ENCODE measurements at regions not wholly inside any gene's neighbourhood (a gene's known extent, or its start where the extent isn't known, plus 50 kb on each side); places are given as distances from the start of the nearest gene placed in this dataset.
"Not testable (repeated sequence)": the region's sequence is repeated elsewhere in the genome, so short reads cannot be mapped to it uniquely, and the experiment has no call there.

DNA sequence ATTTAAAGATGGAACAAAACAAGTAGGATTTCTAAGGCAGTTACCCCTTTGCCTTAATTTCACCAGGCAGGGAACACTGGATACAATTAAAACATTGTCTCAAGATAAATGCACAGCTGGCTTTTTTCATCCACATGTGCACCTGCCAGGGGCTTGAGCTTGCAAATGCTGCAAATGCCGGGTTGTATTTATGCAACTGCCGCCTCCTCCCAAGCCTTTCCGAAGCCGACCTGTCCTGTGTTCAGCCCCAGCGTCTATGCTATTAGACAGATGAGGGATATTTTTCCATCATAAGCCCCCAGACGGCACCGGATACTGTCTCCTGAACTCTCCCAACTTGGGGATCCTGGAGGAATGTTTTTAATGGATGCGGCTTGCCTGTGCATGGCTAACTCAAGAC lies 251.6 kb downstream of the CRLF2 start (continued):
- TF ChIP-seq BHLHE40 (IDR thresholded peaks at IDR 0.05; ENCODE audit: low read depth, low read length), result no peak
- TF ChIP-seq RNF2 (IDR thresholded peaks at IDR 0.05; ENCODE audit: borderline replicate concordance, low read depth), result no peak
- TF ChIP-seq NR3C1 (IDR thresholded peaks at IDR 0.05), result no peak
- TF ChIP-seq, protein P1, sequence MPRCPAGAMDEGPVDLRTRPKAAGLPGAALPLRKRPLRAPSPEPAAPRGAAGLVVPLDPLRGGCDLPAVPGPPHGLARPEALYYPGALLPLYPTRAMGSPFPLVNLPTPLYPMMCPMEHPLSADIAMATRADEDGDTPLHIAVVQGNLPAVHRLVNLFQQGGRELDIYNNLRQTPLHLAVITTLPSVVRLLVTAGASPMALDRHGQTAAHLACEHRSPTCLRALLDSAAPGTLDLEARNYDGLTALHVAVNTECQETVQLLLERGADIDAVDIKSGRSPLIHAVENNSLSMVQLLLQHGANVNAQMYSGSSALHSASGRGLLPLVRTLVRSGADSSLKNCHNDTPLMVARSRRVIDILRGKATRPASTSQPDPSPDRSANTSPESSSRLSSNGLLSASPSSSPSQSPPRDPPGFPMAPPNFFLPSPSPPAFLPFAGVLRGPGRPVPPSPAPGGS (IDR thresholded peaks at IDR 0.05), result no peak

DNA sequence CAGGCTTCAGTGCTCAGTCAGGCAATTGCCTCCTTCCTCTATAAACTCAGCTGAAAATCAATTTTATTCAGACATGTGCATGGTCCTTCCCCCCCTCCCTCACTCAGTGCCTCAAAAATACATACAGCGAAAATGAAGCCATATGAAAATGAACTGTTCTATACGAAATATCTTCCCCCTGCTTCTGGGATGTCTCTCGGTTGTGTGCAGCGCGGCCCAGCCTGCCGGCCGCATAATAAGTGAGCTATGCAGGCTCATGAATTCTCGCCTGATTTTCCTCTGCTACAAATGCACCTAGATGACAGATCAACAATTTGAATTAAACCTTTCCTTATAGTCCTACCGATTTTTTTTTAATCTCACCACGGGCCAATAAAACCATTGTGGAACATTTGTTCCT lies 252.9 kb downstream of the CRLF2 start:
- ChIA-PET CTCF (no interaction called here), POLR2A (no interaction called here)
- TF ChIP-seq PBX3 (IDR thresholded peaks at IDR 0.05) (no peak), HOXB5 (CRISPR knock-in tag; IDR thresholded peaks at IDR 0.05) (no peak), SREBF2 (IDR thresholded peaks at IDR 0.05) (no peak), HOXB13 (CRISPR knock-in tag; IDR thresholded peaks at IDR 0.05; ENCODE audit: low read depth) (no peak), ZC3H11A (IDR thresholded peaks at IDR 0.05) (no peak)
- TF ChIP-seq, protein P2, sequence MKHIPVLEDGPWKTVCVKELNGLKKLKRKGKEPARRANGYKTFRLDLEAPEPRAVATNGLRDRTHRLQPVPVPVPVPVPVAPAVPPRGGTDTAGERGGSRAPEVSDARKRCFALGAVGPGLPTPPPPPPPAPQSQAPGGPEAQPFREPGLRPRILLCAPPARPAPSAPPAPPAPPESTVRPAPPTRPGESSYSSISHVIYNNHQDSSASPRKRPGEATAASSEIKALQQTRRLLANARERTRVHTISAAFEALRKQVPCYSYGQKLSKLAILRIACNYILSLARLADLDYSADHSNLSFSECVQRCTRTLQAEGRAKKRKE (CRISPR knock-in tag; IDR thresholded peaks at IDR 0.05; ENCODE audit: low read depth), result no peak
- TF ChIP-seq, protein P3, sequence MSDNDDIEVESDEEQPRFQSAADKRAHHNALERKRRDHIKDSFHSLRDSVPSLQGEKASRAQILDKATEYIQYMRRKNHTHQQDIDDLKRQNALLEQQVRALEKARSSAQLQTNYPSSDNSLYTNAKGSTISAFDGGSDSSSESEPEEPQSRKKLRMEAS (IDR thresholded peaks at IDR 0.05), result no peak
- Histone ChIP-seq H3K9me3 (no peaks in the 10 kb centered on the region; the same call in 2 of the 3 replicates), H3K4me1 (no peaks in the 10 kb centered on the region), H3K4me2 (no peak overlapping the region), H3K4me3 (no peak overlapping the region), H3K27ac (no peak overlapping the region)
- DNase-seq (ENCODE audit: low read depth in 1 of 2, low spot score in 1 of 2) (no peak), ATAC-seq (no peak), FAIRE-seq (no peak)
- 49% methylated on average over 10 of the region's 10 CpGs for WGBS (ENCODE audit: missing lambda C conversion rate)

DNA sequence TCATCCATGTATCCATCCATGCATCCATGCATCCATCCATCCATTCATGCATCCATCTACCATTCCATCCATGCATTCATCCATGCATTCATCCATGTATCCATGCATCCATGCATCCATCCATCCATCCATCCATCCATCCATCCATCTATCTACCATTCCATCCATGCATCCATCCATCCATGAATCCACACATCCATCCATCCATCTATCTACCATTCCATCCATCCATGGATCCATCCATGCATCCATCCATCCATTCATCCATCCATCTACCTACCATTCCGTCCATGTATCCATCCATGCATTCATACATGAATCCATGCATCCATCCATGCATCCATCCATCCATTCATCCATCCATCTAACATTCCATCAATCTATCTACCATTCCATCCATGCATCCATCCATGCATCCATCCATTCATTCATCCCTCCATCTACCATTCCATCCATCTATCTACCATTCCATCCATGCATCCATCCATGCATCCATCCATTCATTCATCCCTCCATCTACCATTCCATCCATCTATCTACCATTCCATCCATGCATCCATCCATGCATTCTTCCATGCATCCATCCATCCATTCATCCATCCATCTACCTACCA lies 257.2 kb downstream of the CRLF2 start:
- H3K9me3 ChIP-seq; H3K4me1 ChIP-seq; DNase-seq (ENCODE audit: low read depth in 1 of 2, low spot score in 1 of 2); POLR2A ChIA-PET; ATAC-seq; H3K4me2 ChIP-seq; FAIRE-seq; H3K27ac ChIP-seq; H3K4me3 ChIP-seq; CTCF ChIA-PET: not testable (repeated sequence)
- 2% methylated on average over 1 of the region's 1 CpG for WGBS (ENCODE audit: missing lambda C conversion rate)

- TF ChIP-seq, protein P4, sequence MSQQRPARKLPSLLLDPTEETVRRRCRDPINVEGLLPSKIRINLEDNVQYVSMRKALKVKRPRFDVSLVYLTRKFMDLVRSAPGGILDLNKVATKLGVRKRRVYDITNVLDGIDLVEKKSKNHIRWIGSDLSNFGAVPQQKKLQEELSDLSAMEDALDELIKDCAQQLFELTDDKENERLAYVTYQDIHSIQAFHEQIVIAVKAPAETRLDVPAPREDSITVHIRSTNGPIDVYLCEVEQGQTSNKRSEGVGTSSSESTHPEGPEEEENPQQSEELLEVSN (IDR thresholded peaks at IDR 0.05; ENCODE audit: borderline replicate concordance, low read depth), result no peak
- no peak for TF ChIP-seq RFX5 (IDR thresholded peaks at IDR 0.05)
- no peak for TF ChIP-seq MAZ (IDR thresholded peaks at IDR 0.05; ENCODE audit: borderline replicate concordance, low read depth, low read length)
- H3K27ac ChIP-seq, result no peak overlapping the region
- FAIRE-seq, result no peak
- no peak for ATAC-seq
- no peaks in the 10 kb centered on the region for H3K4me1 ChIP-seq
- H3K9me3 ChIP-seq, result no peaks in the 10 kb centered on the region; the same call in 2 of the 3 replicates
- H3K4me3 ChIP-seq, result no peak overlapping the region
- DNase-seq (ENCODE audit: low read depth in 1 of 2, low spot score in 1 of 2), result no peak
- POLR2A ChIA-PET, result no interaction called here
- H3K4me2 ChIP-seq, result no peak overlapping the region
- CTCF ChIA-PET, result no interaction called here
Observed at GRCh38 chrX:953879-954482, 258.5 kb downstream of the CRLF2 start.
